ENCODE measurements at regions not wholly inside any gene's neighbourhood (a gene's known extent, or its start where the extent isn't known, plus 50 kb on each side); places are given as distances from the start of the nearest gene placed in this dataset.

DNA sequence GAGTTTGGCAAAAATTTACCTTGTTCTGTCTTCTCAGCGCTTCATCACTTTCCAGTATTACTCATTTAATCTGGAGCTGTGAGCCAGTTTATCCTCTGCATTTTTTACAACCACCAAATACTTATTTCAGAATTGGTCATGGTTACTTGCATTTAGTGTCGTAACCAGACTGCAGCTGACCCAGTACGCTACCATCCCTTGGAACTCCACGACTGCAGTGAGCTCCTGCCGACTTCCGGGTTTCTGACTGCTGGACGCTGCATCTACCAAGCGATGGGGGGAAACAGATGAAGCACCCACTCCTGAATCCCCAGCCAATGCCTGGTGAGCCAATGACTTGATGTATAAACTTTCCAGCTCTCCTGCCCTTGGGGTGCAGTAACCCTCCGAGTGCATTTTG is 174.4 kb upstream of the PRLR start:
- Histone ChIP-seq H3K9me2 (replicated peaks; ENCODE audit: low read length) (no peaks in the 10 kb centered on the region), H4K20me1 (ENCODE audit: low read length) (no peaks in the 10 kb centered on the region), H3K4me1 (ENCODE audit: insufficient read depth, low read length) (no peaks in the 10 kb centered on the region), H3K4me3 (ENCODE audit: low read length) (no peak overlapping the region), H3F3A (ENCODE audit: low read length, unreplicated experiment) (no peaks in the 10 kb centered on the region), H3K36me3 (ENCODE audit: low read depth, low read length) (no peaks in the 10 kb centered on the region), H3K27me3 (ENCODE audit: low read length) (peaks cover 34% of the 10 kb centered on the region), H3K9me3 (ENCODE audit: low read length) (no peaks in the 10 kb centered on the region), H3K4me2 (ENCODE audit: low read length) (no peak overlapping the region), H3K79me2 (ENCODE audit: low read length) (no peaks in the 10 kb centered on the region), H3K27ac (ENCODE audit: low read length) (no peak overlapping the region), H3K9ac (ENCODE audit: low read length) (no peak overlapping the region), H2AFZ (ENCODE audit: low read length) (no peak overlapping the region)
- ATAC-seq (no peak), DNase-seq (no peak)
- BruUV-seq (replicated peaks), result no TSS peak
- TF ChIP-seq EZH2 (IDR thresholded peaks at IDR 0.05; ENCODE audit: low read length, unreplicated experiment) (no peak), EZH2phosphoT487 (IDR thresholded peaks at IDR 0.05; ENCODE audit: borderline replicate concordance, low read length) (no peak)
- TF ChIP-seq, protein P1, sequence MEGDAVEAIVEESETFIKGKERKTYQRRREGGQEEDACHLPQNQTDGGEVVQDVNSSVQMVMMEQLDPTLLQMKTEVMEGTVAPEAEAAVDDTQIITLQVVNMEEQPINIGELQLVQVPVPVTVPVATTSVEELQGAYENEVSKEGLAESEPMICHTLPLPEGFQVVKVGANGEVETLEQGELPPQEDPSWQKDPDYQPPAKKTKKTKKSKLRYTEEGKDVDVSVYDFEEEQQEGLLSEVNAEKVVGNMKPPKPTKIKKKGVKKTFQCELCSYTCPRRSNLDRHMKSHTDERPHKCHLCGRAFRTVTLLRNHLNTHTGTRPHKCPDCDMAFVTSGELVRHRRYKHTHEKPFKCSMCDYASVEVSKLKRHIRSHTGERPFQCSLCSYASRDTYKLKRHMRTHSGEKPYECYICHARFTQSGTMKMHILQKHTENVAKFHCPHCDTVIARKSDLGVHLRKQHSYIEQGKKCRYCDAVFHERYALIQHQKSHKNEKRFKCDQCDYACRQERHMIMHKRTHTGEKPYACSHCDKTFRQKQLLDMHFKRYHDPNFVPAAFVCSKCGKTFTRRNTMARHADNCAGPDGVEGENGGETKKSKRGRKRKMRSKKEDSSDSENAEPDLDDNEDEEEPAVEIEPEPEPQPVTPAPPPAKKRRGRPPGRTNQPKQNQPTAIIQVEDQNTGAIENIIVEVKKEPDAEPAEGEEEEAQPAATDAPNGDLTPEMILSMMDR (conservative IDR thresholded peaks at IDR 0.05; ENCODE audit: low read depth, low read length), result no peak
- intact Hi-C loops (cut with micrococcal nuclease), result no loop called here
- ChIA-PET CTCF (no interaction called here), POLR2A (ENCODE audit: unreplicated experiment) (no interaction called here)

DNA sequence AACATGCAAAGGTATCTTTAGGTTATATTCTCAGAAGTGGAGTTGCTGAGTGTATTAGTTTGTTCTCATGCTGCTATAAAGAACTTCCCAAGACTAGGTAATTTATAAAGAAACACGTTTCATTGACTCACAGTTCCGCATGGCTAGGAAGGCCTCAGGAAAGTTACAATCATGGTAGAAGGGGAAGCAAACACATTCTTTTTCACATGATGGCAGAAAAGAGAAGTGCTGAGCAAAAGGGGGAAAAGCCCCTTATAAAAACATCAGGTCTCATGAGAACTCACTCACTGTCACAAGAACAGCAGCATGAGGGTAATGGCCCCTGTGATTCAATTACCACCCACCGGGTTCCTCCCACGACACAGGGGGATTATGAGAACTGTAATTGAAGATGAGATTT is 163.6 kb upstream of the PRLR start:
- no peak overlapping the region for H2AFZ ChIP-seq (ENCODE audit: low read length)
- ATAC-seq (no peak), DNase-seq (no peak)
- no peak overlapping the region for H3K27ac ChIP-seq (ENCODE audit: low read length)
- H3K4me2 ChIP-seq (ENCODE audit: low read length), result no peak overlapping the region
- no peaks in the 10 kb centered on the region for H4K20me1 ChIP-seq (ENCODE audit: low read length)
- no peaks in the 10 kb centered on the region for H3F3A ChIP-seq (ENCODE audit: low read length, unreplicated experiment)
- H3K36me3 ChIP-seq (ENCODE audit: low read depth, low read length), result no peaks in the 10 kb centered on the region
- H3K79me2 ChIP-seq (ENCODE audit: low read length), result no peaks in the 10 kb centered on the region
- CTCF ChIA-PET, result no interaction called here
- TF ChIP-seq EZH2 (IDR thresholded peaks at IDR 0.05; ENCODE audit: low read length, unreplicated experiment), result no peak
- TF ChIP-seq, protein P1 (conservative IDR thresholded peaks at IDR 0.05; ENCODE audit: low read depth, low read length), result no peak
- TF ChIP-seq EZH2phosphoT487 (IDR thresholded peaks at IDR 0.05; ENCODE audit: borderline replicate concordance, low read length), result no peak
- H3K9me3 ChIP-seq (ENCODE audit: low read length), result no peaks in the 10 kb centered on the region
- BruUV-seq (replicated peaks), result no TSS peak
- H3K9me2 ChIP-seq (replicated peaks; ENCODE audit: low read length), result no peaks in the 10 kb centered on the region
- POLR2A ChIA-PET (ENCODE audit: unreplicated experiment), result no interaction called here
- no peak overlapping the region for H3K9ac ChIP-seq (ENCODE audit: low read length)
- H3K4me3 ChIP-seq (ENCODE audit: low read length), result no peak overlapping the region
- H3K4me1 ChIP-seq (ENCODE audit: insufficient read depth, low read length), result no peaks in the 10 kb centered on the region
- intact Hi-C loops (cut with micrococcal nuclease), result no loop called here
- H3K27me3 ChIP-seq (ENCODE audit: low read length), result peaks cover 32% of the 10 kb centered on the region

DNA sequence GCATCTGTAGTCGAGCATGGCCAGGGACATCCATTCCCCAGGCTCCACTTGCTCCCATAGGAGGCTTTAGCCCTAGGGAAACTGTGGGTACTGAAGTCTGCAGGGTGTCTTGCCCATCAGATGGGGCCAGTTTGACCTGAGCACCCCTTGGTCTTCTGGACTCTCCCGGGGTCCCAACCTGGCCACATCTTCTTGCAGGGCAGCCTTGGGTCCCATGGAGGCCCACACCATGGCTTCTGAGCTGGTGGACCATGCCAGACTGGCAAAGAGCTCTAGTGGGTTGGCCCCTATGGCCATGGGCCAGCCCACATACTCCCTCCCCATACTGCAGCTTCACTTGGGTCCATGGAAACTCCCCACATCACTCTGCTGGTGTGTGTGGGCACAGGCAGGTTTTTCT is 154.4 kb upstream of the PRLR start:
- Histone ChIP-seq H3K79me2 (ENCODE audit: low read length) (no peaks in the 10 kb centered on the region), H3K9me3 (ENCODE audit: low read length) (no peaks in the 10 kb centered on the region), H3K4me2 (ENCODE audit: low read length) (no peak overlapping the region), H2AFZ (ENCODE audit: low read length) (no peak overlapping the region), H4K20me1 (ENCODE audit: low read length) (no peaks in the 10 kb centered on the region), H3K9me2 (replicated peaks; ENCODE audit: low read length) (no peaks in the 10 kb centered on the region), H3K27me3 (ENCODE audit: low read length) (peaks cover 60% of the 10 kb centered on the region), H3K9ac (ENCODE audit: low read length) (no peak overlapping the region), H3K4me3 (ENCODE audit: low read length) (no peak overlapping the region), H3K36me3 (ENCODE audit: low read depth, low read length) (no peaks in the 10 kb centered on the region), H3K27ac (ENCODE audit: low read length) (no peak overlapping the region), H3F3A (ENCODE audit: low read length, unreplicated experiment) (no peaks in the 10 kb centered on the region), H3K4me1 (ENCODE audit: insufficient read depth, low read length) (no peaks in the 10 kb centered on the region)
- TF ChIP-seq EZH2 (IDR thresholded peaks at IDR 0.05; ENCODE audit: low read length, unreplicated experiment) (no peak), EZH2phosphoT487 (IDR thresholded peaks at IDR 0.05; ENCODE audit: borderline replicate concordance, low read length) (no peak)
- TF ChIP-seq, protein P1 (conservative IDR thresholded peaks at IDR 0.05; ENCODE audit: low read depth, low read length), result no peak
- intact Hi-C loops (cut with micrococcal nuclease), result no loop called here
- ATAC-seq (no peak), DNase-seq (no peak)
- CTCF ChIA-PET, result no interaction called here
- POLR2A ChIA-PET (ENCODE audit: unreplicated experiment), result no interaction called here
- BruUV-seq (replicated peaks), result no TSS peak

Data from PC-3 (cell line).